Neural progenitor cell (in vitro differentiated cells): ENCODE measurements at regions not wholly inside any gene's neighbourhood (a gene's known extent, or its start where the extent isn't known, plus 50 kb on each side); places are given as distances from the start of the nearest gene placed in this dataset.

Experiments
- CTCF ChIP-seq: fragments of 200-600 bp; sonication (generic); IDR thresholded peaks from 2 replicates; pipeline ENCODE4 v1.5.1; 2017; ENCODE audit warnings: antibody characterized with exemption, mild to moderate bottlenecking
- EZH2 ChIP-seq: fragments of 200-600 bp; sonication (generic); IDR thresholded peaks from 2 replicates; pipeline ENCODE4 v1.6.1; 2017; ENCODE audit warnings: antibody characterized with exemption, mild to moderate bottlenecking, moderate library complexity

GRCh38 chr4:12873351-12873750, 610.8 kb downstream of the RAB28 start:
- TF ChIP-seq CTCF = no peak
- no peak for TF ChIP-seq EZH2
